ENCODE measurements at regions not wholly inside any gene's neighbourhood (a gene's known extent, or its start where the extent isn't known, plus 50 kb on each side); places are given as distances from the start of the nearest gene placed in this dataset.

DNA sequence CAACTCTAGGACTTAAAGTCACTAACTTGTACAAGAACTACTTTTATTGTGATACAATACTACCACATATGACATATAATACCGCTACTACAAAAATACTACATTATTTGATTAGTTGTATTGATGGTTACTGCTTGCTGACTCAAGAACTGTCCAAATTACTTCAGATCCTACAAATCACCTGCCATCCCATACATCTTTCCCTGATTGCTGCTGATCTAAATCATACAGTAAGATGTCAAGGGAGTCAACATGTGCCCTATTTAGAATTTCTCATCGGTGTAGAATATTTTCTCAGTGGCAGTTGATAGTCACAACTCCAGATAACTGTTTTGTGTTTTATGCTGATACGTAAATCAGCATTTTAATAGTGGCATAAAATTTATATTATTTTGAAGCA lies 161.0 kb upstream of the DSEL start:
- Histone ChIP-seq H3K9me3 (ENCODE audit: control insufficient read depth in 4 of 4, low read length in 3 of 4) (no peaks in the 10 kb centered on the region), H3K27me3 (ENCODE audit: control insufficient read depth in 4 of 4, insufficient read depth in 4 of 4, low read length in 3 of 4) (no peaks in the 10 kb centered on the region), H3K4me3 (ENCODE audit: low read depth in 1 of 3, low read length in 3 of 3) (no peak overlapping the region), H3K36me3 (ENCODE audit: control insufficient read depth in 4 of 4, insufficient read depth in 3 of 4, low read depth in 1 of 4, low read length in 3 of 4) (no peaks in the 10 kb centered on the region), H3K4me1 (ENCODE audit: control insufficient read depth in 4 of 4, insufficient read depth in 4 of 4, low read length in 3 of 4) (no peaks in the 10 kb centered on the region), H3K9ac (ENCODE audit: low read depth in 1 of 2, low read length in 2 of 2) (no peak overlapping the region), H3K27ac (ENCODE audit: low read depth in 1 of 2, low read length in 2 of 2) (no peak overlapping the region)
- 93% methylated on average over 3 of the region's 3 CpGs for WGBS
- DNase-seq (ENCODE audit: low spot score) = no peak
- TF ChIP-seq RAD21 (IDR thresholded peaks at IDR 0.05) = no peak
- TF ChIP-seq GABPA (IDR thresholded peaks at IDR 0.05 in 1 of 2, conservative IDR thresholded peaks at IDR 0.05 in 1 of 2) = no peak
- no peak for TF ChIP-seq ATF3 (IDR thresholded peaks at IDR 0.05)
- no peak for TF ChIP-seq FOXA1 (IDR thresholded peaks at IDR 0.05)
- no peak for TF ChIP-seq HNF4A (conservative IDR thresholded peaks at IDR 0.05)
- no peak for TF ChIP-seq FOXA2 (IDR thresholded peaks at IDR 0.05)
- TF ChIP-seq YY1 (IDR thresholded peaks at IDR 0.05) = no peak

DNA sequence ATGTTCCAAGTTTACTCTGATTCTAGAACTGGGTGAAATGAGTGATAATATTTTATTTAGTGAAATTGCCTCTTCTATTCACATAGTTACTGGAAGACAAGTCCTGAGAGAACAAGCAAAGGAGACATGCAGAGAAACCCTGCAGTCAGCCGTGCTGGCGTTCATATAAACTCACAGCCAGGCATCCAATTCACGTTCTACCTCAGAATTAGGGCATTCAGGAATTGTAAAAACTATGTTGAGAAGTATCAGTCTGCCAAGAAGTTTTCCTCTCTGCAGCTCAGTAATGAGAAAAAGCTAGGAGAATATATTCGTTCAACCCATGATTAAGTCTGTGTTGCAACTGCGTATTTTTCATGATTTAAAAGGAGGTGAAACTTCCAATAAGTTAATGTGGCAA lies 156.2 kb upstream of the DSEL start:
- H3K4me3 ChIP-seq (ENCODE audit: low read depth in 1 of 3, low read length in 3 of 3) = no peak overlapping the region
- TF ChIP-seq TAF1 (conservative IDR thresholded peaks at IDR 0.05) = no peak
- TF ChIP-seq RXRA (IDR thresholded peaks at IDR 0.05) = no peak
- no peak for TF ChIP-seq ZBTB33 (IDR thresholded peaks at IDR 0.05)
- TF ChIP-seq RAD21 (IDR thresholded peaks at IDR 0.05) = no peak
- no peak for TF ChIP-seq REST (IDR thresholded peaks at IDR 0.05)
- no peak for TF ChIP-seq HNF4G (IDR thresholded peaks at IDR 0.05)
- no peak for TF ChIP-seq EGR1 (IDR thresholded peaks at IDR 0.05; ENCODE audit: low read depth in 2 of 2)
- TF ChIP-seq SP1 (IDR thresholded peaks at IDR 0.05) = no peak
- TF ChIP-seq GABPA (IDR thresholded peaks at IDR 0.05 in 1 of 2, conservative IDR thresholded peaks at IDR 0.05 in 1 of 2) = no peak
- TF ChIP-seq FOXA1 (IDR thresholded peaks at IDR 0.05) = no peak
- TF ChIP-seq HNF4A (conservative IDR thresholded peaks at IDR 0.05) = no peak
- TF ChIP-seq YY1 (IDR thresholded peaks at IDR 0.05) = no peak
- H3K9me3 ChIP-seq (ENCODE audit: control insufficient read depth in 4 of 4, low read length in 3 of 4) = no peaks in the 10 kb centered on the region
- no peak for DNase-seq (ENCODE audit: low spot score)
- no peak overlapping the region for H3K9ac ChIP-seq (ENCODE audit: low read depth in 1 of 2, low read length in 2 of 2)
- no peak overlapping the region for H3K27ac ChIP-seq (ENCODE audit: low read depth in 1 of 2, low read length in 2 of 2)
- 88% methylated on average over 5 of the region's 5 CpGs for WGBS
- H3K36me3 ChIP-seq (ENCODE audit: control insufficient read depth in 4 of 4, insufficient read depth in 3 of 4, low read depth in 1 of 4, low read length in 3 of 4) = no peaks in the 10 kb centered on the region
- no peaks in the 10 kb centered on the region for H3K4me1 ChIP-seq (ENCODE audit: control insufficient read depth in 4 of 4, insufficient read depth in 4 of 4, low read length in 3 of 4)
- no peaks in the 10 kb centered on the region for H3K27me3 ChIP-seq (ENCODE audit: control insufficient read depth in 4 of 4, insufficient read depth in 4 of 4, low read length in 3 of 4)

DNA sequence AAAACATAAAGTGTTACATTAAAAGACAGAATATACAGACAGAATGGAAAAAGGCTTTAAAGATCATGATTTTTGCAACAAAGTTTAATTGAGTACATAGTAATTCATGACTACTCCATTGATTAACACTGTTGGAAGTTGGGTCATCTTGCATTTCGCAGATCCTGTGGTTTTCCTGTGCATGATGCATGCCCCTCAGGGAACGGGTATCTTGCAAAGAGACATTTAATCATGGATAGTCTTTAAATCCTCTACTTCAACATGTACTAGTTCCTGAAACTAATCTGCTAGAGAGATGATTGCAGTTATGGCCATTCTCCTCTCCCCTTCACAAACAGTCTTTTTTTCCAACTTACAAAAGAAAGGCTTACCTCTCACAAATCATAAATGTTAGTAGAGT lies 155.6 kb upstream of the DSEL start:
- H3K27ac ChIP-seq (ENCODE audit: low read depth in 1 of 2, low read length in 2 of 2) = no peak overlapping the region
- H3K9me3 ChIP-seq (ENCODE audit: control insufficient read depth in 4 of 4, low read length in 3 of 4) = no peaks in the 10 kb centered on the region
- DNase-seq (ENCODE audit: low spot score) = no peak
- no peak overlapping the region for H3K9ac ChIP-seq (ENCODE audit: low read depth in 1 of 2, low read length in 2 of 2)
- no peaks in the 10 kb centered on the region for H3K36me3 ChIP-seq (ENCODE audit: control insufficient read depth in 4 of 4, insufficient read depth in 3 of 4, low read depth in 1 of 4, low read length in 3 of 4)
- no peak overlapping the region for H3K4me3 ChIP-seq (ENCODE audit: low read depth in 1 of 3, low read length in 3 of 3)
- WGBS = 87% methylated on average over 2 of the region's 2 CpGs
- H3K4me1 ChIP-seq (ENCODE audit: control insufficient read depth in 4 of 4, insufficient read depth in 4 of 4, low read length in 3 of 4) = no peaks in the 10 kb centered on the region
- no peaks in the 10 kb centered on the region for H3K27me3 ChIP-seq (ENCODE audit: control insufficient read depth in 4 of 4, insufficient read depth in 4 of 4, low read length in 3 of 4)
- TF ChIP-seq FOXA2 (IDR thresholded peaks at IDR 0.05) = no peak
- no peak for TF ChIP-seq SP1 (IDR thresholded peaks at IDR 0.05)
- TF ChIP-seq, protein P1, sequence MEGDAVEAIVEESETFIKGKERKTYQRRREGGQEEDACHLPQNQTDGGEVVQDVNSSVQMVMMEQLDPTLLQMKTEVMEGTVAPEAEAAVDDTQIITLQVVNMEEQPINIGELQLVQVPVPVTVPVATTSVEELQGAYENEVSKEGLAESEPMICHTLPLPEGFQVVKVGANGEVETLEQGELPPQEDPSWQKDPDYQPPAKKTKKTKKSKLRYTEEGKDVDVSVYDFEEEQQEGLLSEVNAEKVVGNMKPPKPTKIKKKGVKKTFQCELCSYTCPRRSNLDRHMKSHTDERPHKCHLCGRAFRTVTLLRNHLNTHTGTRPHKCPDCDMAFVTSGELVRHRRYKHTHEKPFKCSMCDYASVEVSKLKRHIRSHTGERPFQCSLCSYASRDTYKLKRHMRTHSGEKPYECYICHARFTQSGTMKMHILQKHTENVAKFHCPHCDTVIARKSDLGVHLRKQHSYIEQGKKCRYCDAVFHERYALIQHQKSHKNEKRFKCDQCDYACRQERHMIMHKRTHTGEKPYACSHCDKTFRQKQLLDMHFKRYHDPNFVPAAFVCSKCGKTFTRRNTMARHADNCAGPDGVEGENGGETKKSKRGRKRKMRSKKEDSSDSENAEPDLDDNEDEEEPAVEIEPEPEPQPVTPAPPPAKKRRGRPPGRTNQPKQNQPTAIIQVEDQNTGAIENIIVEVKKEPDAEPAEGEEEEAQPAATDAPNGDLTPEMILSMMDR (IDR thresholded peaks at IDR 0.05; ENCODE audit: low read depth, low read length, missing input control) = no peak
- no peak for TF ChIP-seq HNF4G (IDR thresholded peaks at IDR 0.05)
- TF ChIP-seq RXRA (IDR thresholded peaks at IDR 0.05) = no peak
- no peak for TF ChIP-seq REST (IDR thresholded peaks at IDR 0.05)
- no peak for TF ChIP-seq FOXA1 (IDR thresholded peaks at IDR 0.05)
- TF ChIP-seq YY1 (IDR thresholded peaks at IDR 0.05) = no peak
- TF ChIP-seq ATF3 (IDR thresholded peaks at IDR 0.05) = no peak
- no peak for TF ChIP-seq GABPA (IDR thresholded peaks at IDR 0.05 in 1 of 2, conservative IDR thresholded peaks at IDR 0.05 in 1 of 2)
- no peak for TF ChIP-seq EGR1 (IDR thresholded peaks at IDR 0.05; ENCODE audit: low read depth in 2 of 2)
- TF ChIP-seq RAD21 (IDR thresholded peaks at IDR 0.05) = no peak

Measured in liver (tissue), 8 donors.